GM13977 (cell line): ENCODE measurements at regions not wholly inside any gene's neighbourhood (a gene's known extent, or its start where the extent isn't known, plus 50 kb on each side); places are given as distances from the start of the nearest gene placed in this dataset.

Experiments
- DNase-seq: peaks from one replicate; pipeline ENCODE4 v3.0.0; 2012; ENCODE audit warnings: low spot score
- in situ Hi-C: fragments of 300-500 bp; cut with MboI; formaldehyde crosslinking; loops from one replicate; pipeline ENCODE4 v1.12.0; 2022; ENCODE audit warnings: low sequenced_read_pairs, low pct_unique_long_range_greater_than_20kb, mixed read lengths, inconsistent platforms; ENCODE audit not compliant: unreplicated experiment
- TF ChIP-seq, protein P1 (sequence below): IDR thresholded peaks from 2 replicates; pipeline ENCODE4 v1.5.1; 2012; ENCODE audit warnings: mild to moderate bottlenecking, control low read depth; ENCODE audit not compliant: insufficient read depth; ENCODE audit errors: extremely low read depth, missing control alignments

DNA sequence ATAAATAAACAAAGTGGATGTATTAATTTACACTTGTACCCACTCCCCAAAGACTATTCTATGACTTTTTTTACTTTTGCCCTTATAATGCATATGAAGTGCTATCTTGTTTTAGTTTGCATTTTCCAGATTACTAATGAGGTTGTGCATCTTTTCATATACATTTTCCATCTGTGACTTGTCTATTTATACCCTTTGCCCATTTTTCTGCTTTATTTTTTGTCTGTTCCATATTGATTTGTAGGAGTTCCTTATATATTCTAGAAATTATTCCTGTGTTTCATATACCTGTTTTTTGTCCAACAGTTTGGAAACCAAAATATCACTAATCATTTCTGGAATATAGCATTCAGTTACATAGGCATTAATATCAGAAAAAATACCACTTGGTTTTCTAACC is 54.0 kb upstream of the SLC30A5 start:
- DNase-seq: no peak
- TF ChIP-seq, protein P1, sequence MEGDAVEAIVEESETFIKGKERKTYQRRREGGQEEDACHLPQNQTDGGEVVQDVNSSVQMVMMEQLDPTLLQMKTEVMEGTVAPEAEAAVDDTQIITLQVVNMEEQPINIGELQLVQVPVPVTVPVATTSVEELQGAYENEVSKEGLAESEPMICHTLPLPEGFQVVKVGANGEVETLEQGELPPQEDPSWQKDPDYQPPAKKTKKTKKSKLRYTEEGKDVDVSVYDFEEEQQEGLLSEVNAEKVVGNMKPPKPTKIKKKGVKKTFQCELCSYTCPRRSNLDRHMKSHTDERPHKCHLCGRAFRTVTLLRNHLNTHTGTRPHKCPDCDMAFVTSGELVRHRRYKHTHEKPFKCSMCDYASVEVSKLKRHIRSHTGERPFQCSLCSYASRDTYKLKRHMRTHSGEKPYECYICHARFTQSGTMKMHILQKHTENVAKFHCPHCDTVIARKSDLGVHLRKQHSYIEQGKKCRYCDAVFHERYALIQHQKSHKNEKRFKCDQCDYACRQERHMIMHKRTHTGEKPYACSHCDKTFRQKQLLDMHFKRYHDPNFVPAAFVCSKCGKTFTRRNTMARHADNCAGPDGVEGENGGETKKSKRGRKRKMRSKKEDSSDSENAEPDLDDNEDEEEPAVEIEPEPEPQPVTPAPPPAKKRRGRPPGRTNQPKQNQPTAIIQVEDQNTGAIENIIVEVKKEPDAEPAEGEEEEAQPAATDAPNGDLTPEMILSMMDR: no peak
- in situ Hi-C loops: no loop called here

DNA sequence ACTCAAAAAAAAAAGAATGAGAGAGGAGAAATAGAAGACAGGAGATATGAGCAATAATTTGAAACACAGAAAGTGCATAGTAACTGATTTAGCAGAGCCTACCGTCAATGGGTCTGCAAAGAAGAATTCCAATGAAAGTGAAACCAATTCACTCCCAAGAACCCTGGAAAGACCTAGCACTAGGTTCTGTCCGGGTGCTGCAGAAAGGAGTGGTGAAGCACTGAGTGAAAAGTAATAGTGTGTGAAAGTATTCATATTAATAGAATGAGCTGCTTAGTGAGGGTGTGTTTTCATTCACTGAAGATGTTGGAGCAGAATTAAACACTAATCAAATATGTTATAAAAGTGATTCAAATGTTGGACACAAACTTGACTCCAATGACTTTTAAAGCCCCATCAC is 51.3 kb upstream of the SLC30A5 start:
- DNase-seq: no peak
- TF ChIP-seq, protein P1: no peak
- in situ Hi-C loops: no loop called here

- in situ Hi-C loops: no loop called here
- TF ChIP-seq, protein P1: peak; percentile 72
Measured at GRCh38 chr5:69042915-69043654, 50.7 kb upstream of the SLC30A5 start.

DNA sequence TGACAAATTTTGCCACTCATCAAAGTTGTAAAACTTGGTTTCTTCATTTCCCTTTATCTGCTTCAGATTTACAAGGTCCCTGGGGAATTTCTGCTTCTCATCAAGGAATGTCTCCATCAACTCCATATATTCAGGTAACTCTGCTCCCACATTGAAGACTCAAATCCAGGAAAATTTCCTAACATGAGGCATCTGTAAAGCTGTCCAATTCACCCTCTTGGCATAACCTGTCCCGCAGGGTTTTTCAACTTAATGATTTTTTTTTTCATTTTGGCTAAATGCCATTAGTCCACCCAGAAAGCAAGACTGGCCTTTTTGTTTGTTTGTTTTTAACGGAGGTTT is 50.2 kb upstream of the SLC30A5 start:
- in situ Hi-C loops: no loop called here
- TF ChIP-seq, protein P1: no peak
- DNase-seq: no peak

More at GRCh38 chr5:69042915-69043654, 50.7 kb upstream of the SLC30A5 start:
- DNase-seq: peak; percentile 82
